ENCODE measurements at regions not wholly inside any gene's neighbourhood (a gene's known extent, or its start where the extent isn't known, plus 50 kb on each side); places are given as distances from the start of the nearest gene placed in this dataset.

DNA sequence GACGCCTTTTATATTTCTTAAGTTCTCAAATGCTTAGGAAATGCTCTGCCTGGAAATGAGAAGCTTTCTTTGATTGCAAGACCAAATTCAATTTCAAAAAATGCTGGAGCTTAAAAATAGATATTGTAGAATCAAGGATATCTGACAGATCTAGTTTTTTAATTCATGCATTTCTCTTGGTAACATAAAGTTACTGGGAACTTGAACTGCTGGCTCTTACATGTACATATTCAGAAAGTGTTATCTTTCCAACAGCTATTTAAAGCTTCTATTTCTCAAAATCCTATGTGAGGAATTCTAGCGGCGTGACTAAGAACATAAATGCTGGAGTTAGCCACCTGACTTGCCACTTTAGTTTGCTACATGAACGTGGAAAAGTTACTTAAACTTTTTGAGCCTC, 109.3 kb downstream of the C3orf38 start:
- intact Hi-C loops (cut with DNase I): no loop called here
- Histone ChIP-seq H3K4me1 (ENCODE audit: control insufficient read depth in 2 of 3, insufficient read depth in 2 of 3, low read depth in 1 of 3, low read length in 3 of 3) (no peaks in the 10 kb centered on the region), H3K27me3 (ENCODE audit: control insufficient read depth, insufficient read depth, low read length) (no peaks in the 10 kb centered on the region), H3K9ac (ENCODE audit: low read length in 3 of 3) (no peak overlapping the region), H3K36me3 (ENCODE audit: control insufficient read depth in 2 of 3, insufficient read depth in 3 of 3, low read length in 3 of 3) (no peaks in the 10 kb centered on the region), H3K9me3 (ENCODE audit: control insufficient read depth in 2 of 3, insufficient read depth in 1 of 3, low read length in 3 of 3) (no peaks in the 10 kb centered on the region), H3K4me3 (ENCODE audit: low read length in 3 of 3) (no peak overlapping the region), H3K27ac (ENCODE audit: low read depth in 2 of 2, low read length in 2 of 2) (no peak overlapping the region)
- FAIRE-seq (no peak), DNase-seq (no peak)
- no peak for TF ChIP-seq CTCF (IDR thresholded peaks at IDR 0.05; ENCODE audit: borderline replicate concordance, extremely low read depth, insufficient read depth)

GRCh38 chr3:88262527-88262926, 112.8 kb downstream of the C3orf38 start:
- FAIRE-seq: no peak
- TF ChIP-seq CTCF (IDR thresholded peaks at IDR 0.05; ENCODE audit: borderline replicate concordance, extremely low read depth, insufficient read depth): no peak
- no peaks in the 10 kb centered on the region for H3K36me3 ChIP-seq (ENCODE audit: control insufficient read depth in 2 of 3, insufficient read depth in 3 of 3, low read length in 3 of 3)
- no peak overlapping the region for H3K4me3 ChIP-seq (ENCODE audit: low read length in 3 of 3)
- peak in 2 of 5 donors; percentile 9 to 10 for DNase-seq
- intact Hi-C loops (cut with DNase I): no loop called here
- no peaks in the 10 kb centered on the region for H3K4me1 ChIP-seq (ENCODE audit: control insufficient read depth in 2 of 3, insufficient read depth in 2 of 3, low read depth in 1 of 3, low read length in 3 of 3)
- no peak overlapping the region for H3K27ac ChIP-seq (ENCODE audit: low read depth in 2 of 2, low read length in 2 of 2)
- no peak overlapping the region for H3K9ac ChIP-seq (ENCODE audit: low read length in 3 of 3)
- H3K9me3 ChIP-seq (ENCODE audit: control insufficient read depth in 2 of 3, insufficient read depth in 1 of 3, low read length in 3 of 3): no peaks in the 10 kb centered on the region
- no peaks in the 10 kb centered on the region for H3K27me3 ChIP-seq (ENCODE audit: control insufficient read depth, insufficient read depth, low read length)

DNA sequence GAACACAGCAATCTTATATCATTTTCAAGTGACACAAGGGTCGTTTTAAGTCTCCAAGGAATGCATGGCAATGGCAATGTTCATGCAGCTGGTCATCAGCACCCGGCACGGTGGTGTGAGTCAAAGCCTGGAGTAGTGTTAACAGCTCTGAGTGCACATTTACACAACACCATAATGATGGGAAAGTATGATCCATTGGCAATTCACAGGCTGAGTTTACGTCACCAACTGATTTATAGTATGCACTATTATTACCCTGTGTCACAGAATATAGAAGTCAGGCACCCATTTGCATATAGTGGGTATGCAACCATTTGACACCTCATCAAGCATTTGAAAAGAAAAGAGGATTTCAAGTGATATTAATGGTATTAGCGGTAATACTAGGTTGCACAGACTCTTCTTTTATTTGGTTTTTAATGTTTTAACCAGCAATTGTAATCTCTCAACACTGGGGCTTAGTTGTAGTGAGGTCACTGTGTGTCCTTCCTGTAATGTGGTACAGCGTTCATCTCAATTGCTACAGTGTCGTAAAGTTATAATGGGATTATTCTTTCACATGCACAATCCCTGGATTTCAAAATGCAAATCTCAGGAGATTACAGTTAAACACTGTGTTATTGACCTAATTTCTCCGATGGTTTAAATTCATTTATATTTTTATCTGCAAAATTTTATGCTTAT, 113.8 kb downstream of the C3orf38 start:
- DNase-seq (no peak), FAIRE-seq (no peak)
- no peak for TF ChIP-seq CTCF (IDR thresholded peaks at IDR 0.05; ENCODE audit: borderline replicate concordance, extremely low read depth, insufficient read depth)
- intact Hi-C loops (cut with DNase I): no loop called here
- no peak overlapping the region for H3K4me3 ChIP-seq (ENCODE audit: low read length in 3 of 3)
- no peak overlapping the region for H3K27ac ChIP-seq (ENCODE audit: low read depth in 2 of 2, low read length in 2 of 2)
- no peaks in the 10 kb centered on the region for H3K36me3 ChIP-seq (ENCODE audit: control insufficient read depth in 2 of 3, insufficient read depth in 3 of 3, low read length in 3 of 3)
- no peak overlapping the region for H3K9ac ChIP-seq (ENCODE audit: low read length in 3 of 3)
- H3K9me3 ChIP-seq (ENCODE audit: control insufficient read depth in 2 of 3, insufficient read depth in 1 of 3, low read length in 3 of 3): no peaks in the 10 kb centered on the region
- no peaks in the 10 kb centered on the region for H3K4me1 ChIP-seq (ENCODE audit: control insufficient read depth in 2 of 3, insufficient read depth in 2 of 3, low read depth in 1 of 3, low read length in 3 of 3)
- H3K27me3 ChIP-seq (ENCODE audit: control insufficient read depth, insufficient read depth, low read length): no peaks in the 10 kb centered on the region

DNA sequence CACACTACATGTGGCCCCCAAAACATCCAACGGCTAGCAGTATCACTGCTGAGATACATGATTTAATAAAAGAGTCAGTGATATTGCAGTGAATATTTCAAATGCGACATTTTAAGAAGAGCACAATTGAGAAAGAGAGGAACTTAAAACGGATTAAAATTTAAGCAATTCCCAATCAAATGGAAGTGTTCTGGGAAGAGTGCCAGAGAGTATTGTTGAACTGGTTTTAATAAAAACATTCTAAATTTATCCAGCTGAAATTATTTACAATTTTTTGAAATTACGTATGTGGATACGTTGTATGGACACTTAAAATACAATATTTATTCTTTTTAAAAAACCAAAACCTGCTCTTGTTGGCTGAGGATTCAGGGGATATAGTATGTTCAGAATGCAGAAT, 117.7 kb downstream of the C3orf38 start:
- DNase-seq: no peak
- Histone ChIP-seq H3K4me3 (ENCODE audit: low read length in 3 of 3) (no peak overlapping the region), H3K36me3 (ENCODE audit: control insufficient read depth in 2 of 3, insufficient read depth in 3 of 3, low read length in 3 of 3) (no peaks in the 10 kb centered on the region), H3K9ac (ENCODE audit: low read length in 3 of 3) (no peak overlapping the region), H3K4me1 (ENCODE audit: control insufficient read depth in 2 of 3, insufficient read depth in 2 of 3, low read depth in 1 of 3, low read length in 3 of 3) (no peaks in the 10 kb centered on the region), H3K27ac (ENCODE audit: low read depth in 2 of 2, low read length in 2 of 2) (no peak overlapping the region), H3K9me3 (ENCODE audit: control insufficient read depth in 2 of 3, insufficient read depth in 1 of 3, low read length in 3 of 3) (no peaks in the 10 kb centered on the region), H3K27me3 (ENCODE audit: control insufficient read depth, insufficient read depth, low read length) (no peaks in the 10 kb centered on the region)
- intact Hi-C loops (cut with DNase I): no loop called here
- FAIRE-seq: no peak
- no peak for TF ChIP-seq CTCF (IDR thresholded peaks at IDR 0.05; ENCODE audit: borderline replicate concordance, extremely low read depth, insufficient read depth)
